Neural progenitor cell (in vitro differentiated cells): ENCODE measurements at regions not wholly inside any gene's neighbourhood (a gene's known extent, or its start where the extent isn't known, plus 50 kb on each side); places are given as distances from the start of the nearest gene placed in this dataset.

Experiments used
- DNase-seq: peaks from one replicate; pipeline ENCODE4 v3.0.0-alpha.2; 2016; ENCODE audit warnings: low spot score
- H2AFZ ChIP-seq: fragments of 200-600 bp; sonication (generic); replicated peaks from 2 replicates; pipeline ENCODE4 v1.6.1; 2016; ENCODE audit warnings: antibody characterized with exemption
- H3F3A ChIP-seq: fragments of 200-600 bp; sonication (generic); 2 replicates; pipeline ENCODE4 v1.6.1; 2016; ENCODE audit warnings: antibody characterized with exemption, low read depth
- H3K27ac ChIP-seq: fragments of 200-600 bp; sonication (generic); 2 replicates; pipeline ENCODE4 v1.5.1; 2016; ENCODE audit warnings: mild to moderate bottlenecking
- H3K27me3 ChIP-seq: fragments of 200-600 bp; sonication (generic); 2 replicates; pipeline ENCODE4 v1.6.1; 2016; ENCODE audit warnings: mild to moderate bottlenecking, moderate library complexity
- H3K36me3 ChIP-seq: fragments of 200-600 bp; sonication (generic); 2 replicates; pipeline ENCODE4 v1.5.1; 2016
- H3K4me1 ChIP-seq: fragments of 200-600 bp; sonication (generic); 2 replicates; pipeline ENCODE4 v1.6.1; 2016; ENCODE audit warnings: mixed run types
- H3K4me2 ChIP-seq: fragments of 200-600 bp; sonication (generic); 2 replicates; pipeline ENCODE4 v1.6.1; 2016
- H3K4me3 ChIP-seq: fragments of 200-600 bp; sonication (generic); 2 replicates; pipeline ENCODE4 v1.5.1; 2016
- H3K79me2 ChIP-seq: fragments of 200-600 bp; sonication (generic); 2 replicates; pipeline ENCODE4 v1.6.1; 2016; ENCODE audit warnings: low read depth
- H3K9ac ChIP-seq: fragments of 200-600 bp; sonication (generic); 2 replicates; pipeline ENCODE4 v1.6.1; 2016
- H3K9me3 ChIP-seq: fragments of 200-600 bp; sonication (generic); 2 replicates; pipeline ENCODE4 v1.5.1; 2016; ENCODE audit warnings: low read depth
- H4K20me1 ChIP-seq: fragments of 200-600 bp; sonication (generic); 2 replicates; pipeline ENCODE4 v1.6.1; 2016; ENCODE audit warnings: low read depth
- H3K27ac Mint-ChIP-seq: 3 replicates; pipeline ENCODE4 v1.8.0; 2021; ENCODE audit warnings: mixed read lengths
- H3K27me3 Mint-ChIP-seq: 2 replicates; pipeline ENCODE4 v1.8.0; 2022; ENCODE audit warnings: low read depth, mild to moderate bottlenecking, inconsistent platforms, moderate library complexity, mixed read lengths; ENCODE audit not compliant: insufficient read depth
- H3K36me3 Mint-ChIP-seq: 3 replicates; pipeline ENCODE4 v1.8.0; 2021; ENCODE audit warnings: mixed read lengths
- H3K4me1 Mint-ChIP-seq: 3 replicates; pipeline ENCODE4 v1.8.0; 2021; ENCODE audit warnings: mixed read lengths
- H3K4me3 Mint-ChIP-seq: 3 replicates; pipeline ENCODE4 v1.8.0; 2021; ENCODE audit warnings: mild to moderate bottlenecking, moderate library complexity, mixed read lengths
- H3K9me3 Mint-ChIP-seq: 3 replicates; pipeline ENCODE4 v1.8.0; 2020; ENCODE audit warnings: mixed read lengths
- EZH2 ChIP-seq: fragments of 200-600 bp; sonication (generic); IDR thresholded peaks from 2 replicates; pipeline ENCODE4 v1.6.1; 2017; ENCODE audit warnings: antibody characterized with exemption, mild to moderate bottlenecking, moderate library complexity
- EZH2phosphoT487 ChIP-seq: fragments of 200-600 bp; sonication (generic); IDR thresholded peaks from 2 replicates; pipeline ENCODE4 v1.6.1; 2017; ENCODE audit warnings: antibody characterized with exemption
- TF ChIP-seq, protein P1 (sequence below): fragments of 200-600 bp; sonication (generic); IDR thresholded peaks from 2 replicates; pipeline ENCODE4 v1.5.1; 2017; ENCODE audit warnings: antibody characterized with exemption, mild to moderate bottlenecking

- Mint-ChIP-seq H3K9me3 (peaks cover 10% of the 10 kb centered on the region), H3K4me3 (no peak overlapping the region), H3K4me1 (peaks cover 18% of the 10 kb centered on the region), H3K27me3 (peaks cover 19% of the 10 kb centered on the region), H3K27ac (no peak overlapping the region), H3K36me3 (no peaks in the 10 kb centered on the region)
- no peaks in the 10 kb centered on the region for H3K27me3 ChIP-seq
- H3K27ac ChIP-seq = no peak overlapping the region
- H2AFZ ChIP-seq = no peak overlapping the region
- no peak overlapping the region for H3K9ac ChIP-seq
- H3K79me2 ChIP-seq = no peaks in the 10 kb centered on the region
- H4K20me1 ChIP-seq = no peaks in the 10 kb centered on the region
- no peak for DNase-seq
- no peak overlapping the region for H3K4me2 ChIP-seq
- H3K9me3 ChIP-seq = no peaks in the 10 kb centered on the region
- H3K36me3 ChIP-seq = no peaks in the 10 kb centered on the region
- TF ChIP-seq, protein P1, sequence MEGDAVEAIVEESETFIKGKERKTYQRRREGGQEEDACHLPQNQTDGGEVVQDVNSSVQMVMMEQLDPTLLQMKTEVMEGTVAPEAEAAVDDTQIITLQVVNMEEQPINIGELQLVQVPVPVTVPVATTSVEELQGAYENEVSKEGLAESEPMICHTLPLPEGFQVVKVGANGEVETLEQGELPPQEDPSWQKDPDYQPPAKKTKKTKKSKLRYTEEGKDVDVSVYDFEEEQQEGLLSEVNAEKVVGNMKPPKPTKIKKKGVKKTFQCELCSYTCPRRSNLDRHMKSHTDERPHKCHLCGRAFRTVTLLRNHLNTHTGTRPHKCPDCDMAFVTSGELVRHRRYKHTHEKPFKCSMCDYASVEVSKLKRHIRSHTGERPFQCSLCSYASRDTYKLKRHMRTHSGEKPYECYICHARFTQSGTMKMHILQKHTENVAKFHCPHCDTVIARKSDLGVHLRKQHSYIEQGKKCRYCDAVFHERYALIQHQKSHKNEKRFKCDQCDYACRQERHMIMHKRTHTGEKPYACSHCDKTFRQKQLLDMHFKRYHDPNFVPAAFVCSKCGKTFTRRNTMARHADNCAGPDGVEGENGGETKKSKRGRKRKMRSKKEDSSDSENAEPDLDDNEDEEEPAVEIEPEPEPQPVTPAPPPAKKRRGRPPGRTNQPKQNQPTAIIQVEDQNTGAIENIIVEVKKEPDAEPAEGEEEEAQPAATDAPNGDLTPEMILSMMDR = no peak
- TF ChIP-seq EZH2 (no peak), EZH2phosphoT487 (no peak)
- no peaks in the 10 kb centered on the region for H3K4me1 ChIP-seq
- H3K4me3 ChIP-seq = no peak overlapping the region
- H3F3A ChIP-seq = no peaks in the 10 kb centered on the region
Measured at GRCh38 chr11:44407211-44407996, 97.5 kb upstream of the ALX4 start.

DNA sequence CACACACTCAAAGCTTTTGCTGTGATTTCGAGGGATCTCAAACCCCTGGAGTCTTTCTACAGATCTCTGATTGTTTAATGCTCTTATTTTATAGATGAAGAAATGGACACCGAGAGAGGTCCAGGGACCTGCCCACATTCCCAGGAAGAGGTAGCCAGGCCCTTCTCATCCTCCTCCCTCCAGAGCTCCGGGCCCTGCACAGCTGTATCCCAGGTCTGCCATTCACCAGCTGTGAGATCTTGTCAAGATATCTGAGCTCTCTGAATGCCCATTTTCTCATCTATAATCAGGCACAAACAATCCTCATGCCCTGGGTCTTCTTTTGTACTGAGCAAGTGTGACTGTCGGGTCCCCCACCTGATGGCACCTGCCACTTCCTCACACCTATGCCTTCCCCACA is 98.2 kb upstream of the ALX4 start:
- Histone ChIP-seq H3K9me3 (no peaks in the 10 kb centered on the region), H3K36me3 (no peaks in the 10 kb centered on the region), H3K27ac (no peak overlapping the region), H3K9ac (no peak overlapping the region), H3K79me2 (no peaks in the 10 kb centered on the region), H3K4me3 (no peak overlapping the region), H2AFZ (no peak overlapping the region), H4K20me1 (no peaks in the 10 kb centered on the region), H3K4me2 (no peak overlapping the region), H3K27me3 (no peaks in the 10 kb centered on the region), H3K4me1 (no peaks in the 10 kb centered on the region), H3F3A (no peaks in the 10 kb centered on the region)
- peaks cover 10% of the 10 kb centered on the region for H3K9me3 Mint-ChIP-seq
- peaks cover 14% of the 10 kb centered on the region for H3K4me1 Mint-ChIP-seq
- no peak for TF ChIP-seq EZH2
- TF ChIP-seq EZH2phosphoT487 = no peak
- TF ChIP-seq, protein P1 = no peak
- H3K4me3 Mint-ChIP-seq = no peak overlapping the region
- H3K27ac Mint-ChIP-seq = no peak overlapping the region
- peaks cover 18% of the 10 kb centered on the region for H3K27me3 Mint-ChIP-seq
- no peaks in the 10 kb centered on the region for H3K36me3 Mint-ChIP-seq
- no peak for DNase-seq

GRCh38 chr11:44408711-44409470 is 99.0 kb upstream of the ALX4 start:
- DNase-seq = no peak
- Histone ChIP-seq H3K27ac (no peak overlapping the region), H3K27me3 (no peaks in the 10 kb centered on the region), H3F3A (no peaks in the 10 kb centered on the region), H3K4me2 (no peak overlapping the region), H3K4me1 (no peaks in the 10 kb centered on the region), H3K36me3 (no peaks in the 10 kb centered on the region), H3K9ac (no peak overlapping the region), H3K4me3 (no peak overlapping the region), H3K9me3 (no peaks in the 10 kb centered on the region), H3K79me2 (no peaks in the 10 kb centered on the region), H2AFZ (no peak overlapping the region), H4K20me1 (no peaks in the 10 kb centered on the region)
- no peak for TF ChIP-seq EZH2phosphoT487
- no peak for TF ChIP-seq EZH2
- TF ChIP-seq, protein P1 = no peak
- H3K4me3 Mint-ChIP-seq = peak overlapping the region; percentile 20
- H3K27me3 Mint-ChIP-seq = peaks cover 18% of the 10 kb centered on the region
- no peak overlapping the region for H3K27ac Mint-ChIP-seq
- peaks cover 10% of the 10 kb centered on the region for H3K9me3 Mint-ChIP-seq
- no peaks in the 10 kb centered on the region for H3K36me3 Mint-ChIP-seq
- H3K4me1 Mint-ChIP-seq = peaks cover 14% of the 10 kb centered on the region
